NCI-H2171 treated with DMSO at 0.1 percent for 48 hours (cell line): ENCODE measurements at regions not wholly inside any gene's neighbourhood (a gene's known extent, or its start where the extent isn't known, plus 50 kb on each side); places are given as distances from the start of the nearest gene placed in this dataset.
A peak's percentile ranks its signal among the peaks of the same experiment; 100 is the strongest.

Source experiments
- DNase-seq: peaks from one replicate; lab custom pipeline; 2025; lab: John Stamatoyannopoulos, UW

DNA sequence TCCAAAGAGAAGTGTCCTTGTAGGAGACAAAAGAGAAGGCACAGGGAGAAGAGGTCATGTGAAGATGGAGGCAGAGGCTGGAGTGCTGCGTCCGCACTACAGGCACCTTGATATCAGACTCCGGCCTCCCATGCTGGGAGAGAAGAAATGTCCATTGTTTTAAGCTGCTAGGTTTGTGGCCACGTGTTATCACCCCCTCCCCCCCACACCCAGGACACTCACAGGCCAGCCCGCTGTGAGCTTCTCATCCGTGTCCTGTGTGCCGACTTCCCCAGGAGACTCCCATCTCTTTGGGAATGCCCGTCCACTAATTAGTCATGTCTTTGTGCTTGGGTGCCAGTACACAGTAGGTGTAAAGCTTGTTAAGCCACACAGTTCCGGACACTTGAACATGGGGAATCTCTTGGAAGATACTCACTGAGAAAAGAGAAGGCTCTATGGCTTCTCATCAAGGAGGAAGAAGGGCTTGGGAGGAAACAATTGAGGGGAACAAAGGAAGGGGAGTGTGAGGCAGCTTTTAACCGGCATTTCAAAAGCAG, 1234.7 kb downstream of the TBC1D22A start:
- DNase-seq = no peak

GRCh38 chr22:47996446-47996857, 1234.0 kb downstream of the TBC1D22A start:
- DNase-seq = no peak

DNA sequence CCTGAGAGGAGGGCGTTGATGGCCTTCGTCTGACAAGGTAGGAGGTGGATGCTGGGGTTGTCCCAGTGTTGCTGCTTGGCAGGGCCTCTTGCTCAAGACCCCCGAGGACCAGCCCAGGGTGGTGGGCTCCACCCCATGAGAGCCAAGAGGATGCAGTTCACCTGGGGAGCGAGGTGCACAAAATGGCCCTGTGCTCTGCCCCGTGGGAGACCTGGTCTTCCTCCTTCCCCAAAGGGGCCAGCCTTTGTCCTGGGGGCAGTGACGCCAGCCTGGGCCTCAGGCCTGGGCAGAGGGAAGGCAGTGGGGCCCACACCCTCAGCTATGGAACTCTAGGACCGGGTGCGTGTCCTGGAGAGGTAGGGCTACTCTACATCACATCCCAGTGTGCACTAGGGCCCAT, 1233.3 kb downstream of the TBC1D22A start:
- no peak for DNase-seq

DNA sequence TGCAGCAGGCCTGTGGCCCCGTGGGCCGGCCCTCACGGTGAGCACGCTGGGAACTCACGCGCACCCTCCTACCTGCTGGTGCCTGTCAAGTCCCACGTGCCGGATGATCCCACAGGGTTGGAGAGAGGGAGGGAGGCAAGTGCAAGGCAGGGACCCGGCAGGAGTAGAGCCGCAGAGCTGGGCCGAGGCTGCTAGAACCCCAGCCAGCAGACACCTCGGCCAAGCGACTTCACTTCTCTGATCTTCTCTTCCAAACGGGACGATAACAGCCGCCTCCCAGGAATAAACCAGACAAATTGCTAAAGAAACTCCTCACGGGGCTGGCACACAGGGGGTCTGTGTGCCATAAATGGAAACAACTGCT, 1232.8 kb downstream of the TBC1D22A start:
- no peak for DNase-seq

GRCh38 chr22:47994601-47995263, 1232.3 kb downstream of the TBC1D22A start:
- no peak for DNase-seq

GRCh38 chr22:47994045-47994444, 1231.6 kb downstream of the TBC1D22A start:
- no peak for DNase-seq

GRCh38 chr22:47990481-47990880, 1228.0 kb downstream of the TBC1D22A start:
- DNase-seq = peak; percentile 51

DNA sequence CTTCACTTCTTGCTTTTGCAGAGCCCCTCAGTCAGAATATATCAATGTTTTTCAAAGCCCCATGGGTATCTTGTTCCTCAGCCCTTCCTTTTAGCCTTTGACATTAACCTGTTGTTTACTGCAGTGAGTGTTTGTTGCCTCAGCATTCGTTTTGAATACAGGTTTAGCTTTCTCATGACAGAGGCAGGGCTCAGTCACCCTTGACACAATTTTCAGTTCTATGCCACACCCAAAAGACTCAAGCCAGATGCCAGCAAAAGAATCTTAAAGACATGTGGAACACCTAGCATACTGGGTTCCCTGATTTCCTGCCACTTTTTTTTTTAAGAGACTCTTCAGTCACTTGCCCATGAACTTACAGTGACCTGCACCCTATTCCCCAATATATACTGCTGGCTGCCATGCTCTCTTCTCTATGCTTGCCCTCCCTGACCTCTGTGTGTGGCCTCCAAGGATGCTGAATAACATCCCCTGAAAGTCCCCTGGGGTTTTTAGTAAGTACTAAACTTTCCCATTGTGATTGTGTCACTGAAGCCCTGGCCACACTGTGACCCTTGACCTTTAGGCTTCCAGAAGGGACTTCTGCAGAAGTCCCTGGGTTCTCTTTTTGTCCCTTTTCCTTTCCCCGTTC, 1225.5 kb downstream of the TBC1D22A start:
- DNase-seq = peak; percentile 4

- DNase-seq = no peak
Observed at GRCh38 chr22:47976219-47976618, 1213.8 kb downstream of the TBC1D22A start.

DNA sequence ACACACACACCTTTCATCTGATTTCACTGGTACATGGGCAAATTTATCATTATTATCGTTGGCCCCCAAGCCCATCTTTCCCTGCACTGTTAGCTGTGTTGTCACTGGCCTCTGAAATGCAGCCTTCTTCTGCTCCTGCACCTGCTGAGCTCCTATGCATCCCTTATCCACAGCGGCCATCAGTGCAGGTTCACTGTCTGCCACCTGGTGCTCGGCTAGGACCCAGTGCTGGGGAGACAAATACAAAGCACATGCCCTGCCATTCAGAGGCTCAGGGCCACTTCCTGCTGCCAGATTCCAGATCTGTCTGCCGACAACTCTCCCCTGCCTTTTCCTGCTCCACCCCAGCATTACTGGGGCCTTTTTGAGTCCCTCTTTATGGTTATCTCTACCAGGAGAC, 1205.4 kb downstream of the TBC1D22A start:
- no peak for DNase-seq

- no peak for DNase-seq
Observed at GRCh38 chr22:47966316-47966715, 1203.9 kb downstream of the TBC1D22A start.

DNA sequence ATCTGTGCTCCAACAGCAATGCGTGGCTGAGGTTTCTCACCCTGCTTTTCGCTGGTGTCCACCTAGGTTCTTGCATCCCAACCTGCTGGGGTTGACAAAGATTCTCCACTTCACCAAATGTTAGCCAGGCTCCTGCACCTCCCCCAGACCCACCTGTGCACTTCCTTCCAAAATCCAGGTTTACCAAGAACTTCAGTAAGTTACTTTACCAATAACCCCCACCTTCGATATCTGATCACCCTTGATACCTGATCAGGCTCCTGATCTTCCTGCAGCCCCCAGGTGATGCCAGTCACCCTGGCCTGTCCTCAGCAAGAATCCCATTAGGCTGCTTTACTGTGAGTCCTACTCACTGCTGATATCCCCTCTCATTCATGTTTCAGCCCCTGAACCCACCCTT, 1203.4 kb downstream of the TBC1D22A start:
- DNase-seq = no peak

GRCh38 chr22:47965066-47965465, 1202.6 kb downstream of the TBC1D22A start:
- DNase-seq = no peak

DNA sequence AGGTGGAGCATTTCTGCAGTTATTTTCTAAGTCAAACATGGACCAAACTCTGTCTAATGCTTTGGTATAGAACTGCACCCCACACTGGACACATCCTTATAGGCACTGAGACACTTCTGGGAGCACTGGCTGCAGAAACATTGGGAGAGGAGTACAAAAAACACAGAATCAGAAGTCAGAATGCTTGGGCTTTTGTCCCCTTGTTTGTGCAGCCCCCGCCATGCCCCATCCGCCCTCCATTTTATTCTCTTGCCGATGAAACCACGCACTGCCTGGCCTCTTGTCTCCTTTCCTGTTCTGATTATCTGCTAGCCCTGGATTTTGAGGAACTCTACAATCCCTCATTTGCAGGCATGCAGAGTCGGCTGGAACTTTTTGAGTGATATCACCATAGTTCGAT, 1201.2 kb downstream of the TBC1D22A start:
- DNase-seq = no peak

GRCh38 chr22:47957649-47958048, 1195.2 kb downstream of the TBC1D22A start:
- DNase-seq = no peak

DNA sequence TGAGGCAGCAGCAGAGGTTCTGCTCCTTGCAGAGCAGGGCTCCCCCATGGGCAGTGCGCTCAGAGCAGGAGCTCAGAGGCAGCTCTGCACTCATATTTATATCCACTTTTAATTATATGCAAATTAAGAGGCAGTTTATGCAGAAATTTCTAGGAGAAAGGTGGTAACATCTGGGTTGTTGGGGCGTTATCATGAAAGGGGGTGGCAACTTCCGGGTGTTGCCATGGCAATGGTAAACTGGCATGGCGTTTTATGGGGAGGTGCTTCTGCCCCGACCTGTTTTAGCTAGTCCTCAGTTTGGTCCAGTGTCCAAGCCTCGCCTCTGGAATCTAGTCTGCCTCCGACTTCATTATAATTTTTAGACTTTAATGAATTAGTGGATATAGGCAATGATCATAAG, 1191.7 kb downstream of the TBC1D22A start:
- no peak for DNase-seq

DNA sequence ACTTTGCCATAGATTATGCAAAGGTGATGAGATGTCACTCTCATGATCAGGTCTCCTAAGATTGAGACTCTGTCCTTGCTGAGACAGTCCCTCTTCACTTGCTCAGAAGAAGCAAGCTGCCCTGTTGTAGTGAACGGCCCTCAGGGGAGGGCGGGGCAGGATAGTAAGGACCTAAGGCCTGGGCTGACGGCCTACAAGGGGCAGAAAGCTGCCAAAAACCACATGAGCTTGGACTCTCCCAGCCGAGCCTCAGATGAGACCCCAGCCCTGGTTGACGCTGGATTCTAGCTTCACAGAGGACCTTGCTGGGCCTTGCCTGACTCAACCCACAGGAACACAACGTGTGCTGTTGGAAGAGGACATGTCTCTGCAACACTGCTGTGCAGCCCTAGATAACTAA, 1182.5 kb downstream of the TBC1D22A start:
- DNase-seq = no peak

DNA sequence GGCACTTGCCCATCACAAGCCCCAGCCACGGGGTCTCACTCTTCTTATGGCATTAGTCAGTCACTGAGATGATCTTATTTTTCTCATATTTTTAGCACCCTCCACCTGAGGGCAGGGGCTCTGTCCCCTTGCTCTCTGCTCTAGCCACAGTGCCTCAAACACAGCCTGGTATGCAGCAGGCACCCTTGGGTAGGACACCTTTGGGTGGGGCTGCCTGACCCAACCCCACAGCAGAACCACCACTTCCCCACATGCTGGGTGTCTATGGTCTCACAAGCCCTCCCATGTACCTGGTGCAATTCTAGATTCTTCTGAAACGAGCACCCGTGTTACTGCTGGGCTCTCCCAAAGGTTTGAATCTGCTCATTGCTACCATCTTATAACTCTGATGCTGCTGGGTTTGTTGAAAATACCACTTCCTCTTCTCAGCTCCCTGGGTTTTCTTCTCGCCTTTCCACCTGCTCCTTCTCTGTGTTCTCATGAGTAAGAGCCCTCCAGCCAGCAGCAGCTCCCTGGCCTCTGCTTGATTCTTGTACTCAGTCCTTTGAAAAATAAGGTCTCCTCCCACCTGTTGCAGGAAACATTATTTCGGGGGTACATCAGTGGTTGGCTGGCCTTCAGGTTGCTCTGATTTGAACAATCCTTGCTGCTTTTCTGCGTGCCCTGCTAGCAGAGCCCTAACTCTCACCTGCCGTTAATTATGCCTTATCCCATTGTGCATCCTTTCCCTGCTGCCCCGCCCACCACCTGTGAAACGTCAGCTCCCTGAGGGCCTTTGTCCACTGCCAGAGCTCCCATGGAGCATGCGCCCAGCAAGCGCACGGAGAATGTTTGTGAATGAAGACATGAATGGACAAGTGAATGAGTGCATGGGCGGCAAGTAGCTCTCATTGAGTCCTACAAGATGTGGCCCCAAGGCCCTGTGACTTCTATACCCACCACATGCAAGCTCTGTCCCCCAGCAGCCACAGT, 1181.6 kb downstream of the TBC1D22A start:
- DNase-seq = no peak

DNA sequence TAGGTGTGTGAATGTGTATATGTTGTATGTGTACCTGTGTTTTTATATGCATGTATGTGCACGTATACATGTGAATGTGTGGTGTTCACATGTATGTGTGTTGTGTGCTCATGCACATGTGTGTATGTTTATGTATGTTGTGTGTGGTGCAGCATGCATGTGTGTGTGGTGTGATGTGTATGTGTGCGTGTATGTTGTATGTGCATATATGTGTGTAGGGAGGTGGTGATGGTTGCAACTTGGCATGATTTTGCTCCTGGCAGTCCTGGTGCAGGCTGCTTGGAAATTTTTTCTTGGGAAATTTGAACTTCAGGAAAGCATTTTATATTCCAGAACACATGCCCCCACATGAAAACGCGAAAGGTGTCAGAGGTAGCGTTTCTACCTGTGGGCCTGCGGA, 1177.8 kb downstream of the TBC1D22A start:
- no peak for DNase-seq

DNA sequence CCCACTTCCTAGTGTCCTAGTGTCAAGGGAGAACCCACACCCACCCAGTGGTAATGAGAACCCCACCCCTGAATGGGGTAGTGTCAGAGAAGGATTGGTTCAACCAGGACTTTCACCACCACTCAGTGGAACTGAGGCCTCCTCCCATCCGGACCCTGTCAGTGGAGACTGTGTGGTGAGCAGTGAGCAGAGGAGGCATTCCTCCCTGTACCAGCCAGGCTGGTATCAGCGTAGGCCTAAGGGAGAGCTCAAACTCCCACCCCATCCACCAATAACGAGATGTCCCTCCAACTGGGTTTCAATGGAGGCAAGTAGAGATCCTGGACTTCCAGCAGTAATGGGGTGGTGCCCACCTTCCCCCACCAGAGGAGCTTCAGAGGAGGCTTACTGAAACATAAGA, 1171.4 kb downstream of the TBC1D22A start:
- no peak for DNase-seq

DNA sequence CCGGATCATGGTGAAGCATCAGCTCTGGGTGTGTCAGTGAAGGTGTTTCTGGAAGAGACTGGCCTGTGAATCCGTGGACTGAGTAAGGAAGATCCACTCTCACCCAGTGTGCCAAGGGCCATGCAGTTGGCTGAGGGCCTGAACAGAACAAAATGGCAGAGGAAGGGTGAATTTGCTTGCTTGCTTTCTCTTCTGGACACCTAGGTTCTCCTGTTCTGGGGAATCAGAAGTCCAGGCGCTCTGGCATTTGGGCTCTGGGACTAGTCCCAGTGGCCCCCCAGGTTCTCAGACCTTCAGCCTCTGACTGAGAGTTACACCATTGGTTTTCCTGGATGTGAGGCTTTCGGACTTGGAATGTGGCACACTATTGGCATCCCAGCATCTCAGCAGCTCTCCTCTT, 1170.8 kb downstream of the TBC1D22A start:
- DNase-seq = no peak

DNA sequence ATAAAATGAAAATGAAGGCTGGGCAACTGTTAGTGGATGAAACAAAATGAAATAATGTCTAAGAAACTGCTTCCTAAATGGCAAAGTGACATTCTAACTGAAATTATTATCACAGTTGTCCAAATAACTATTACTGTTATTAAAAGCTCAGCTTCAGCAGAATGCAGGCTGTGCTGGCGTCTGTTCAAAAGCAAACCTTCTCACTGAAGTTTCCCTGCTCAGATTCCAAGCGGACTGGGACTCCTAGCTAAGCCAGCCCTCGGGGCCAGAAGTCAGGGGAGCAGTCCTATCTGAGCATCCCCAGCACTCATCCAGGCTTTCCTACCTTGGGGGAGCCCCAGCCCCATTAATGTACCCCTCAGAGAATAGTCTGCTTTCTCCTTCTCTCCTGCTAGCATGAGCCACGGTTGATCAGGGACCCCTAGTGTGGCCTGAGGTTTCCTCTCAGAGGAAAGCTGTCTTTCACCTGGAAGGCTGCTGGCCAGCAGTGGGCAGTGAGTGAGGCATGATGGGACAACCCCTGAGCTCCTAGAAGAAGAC, 1167.3 kb downstream of the TBC1D22A start:
- DNase-seq = no peak
